Limb (tissue), 2 donors: ENCODE measurements at regions not wholly inside any gene's neighbourhood (a gene's known extent, or its start where the extent isn't known, plus 50 kb on each side); places are given as distances from the start of the nearest gene placed in this dataset.

Experiments used
- DNase-seq, 2 donors: peaks; one replicate each; pipeline ENCODE4 v3.0.0-alpha.2; 2016; ENCODE audit errors: extremely low spot score in 2 of 2

DNA sequence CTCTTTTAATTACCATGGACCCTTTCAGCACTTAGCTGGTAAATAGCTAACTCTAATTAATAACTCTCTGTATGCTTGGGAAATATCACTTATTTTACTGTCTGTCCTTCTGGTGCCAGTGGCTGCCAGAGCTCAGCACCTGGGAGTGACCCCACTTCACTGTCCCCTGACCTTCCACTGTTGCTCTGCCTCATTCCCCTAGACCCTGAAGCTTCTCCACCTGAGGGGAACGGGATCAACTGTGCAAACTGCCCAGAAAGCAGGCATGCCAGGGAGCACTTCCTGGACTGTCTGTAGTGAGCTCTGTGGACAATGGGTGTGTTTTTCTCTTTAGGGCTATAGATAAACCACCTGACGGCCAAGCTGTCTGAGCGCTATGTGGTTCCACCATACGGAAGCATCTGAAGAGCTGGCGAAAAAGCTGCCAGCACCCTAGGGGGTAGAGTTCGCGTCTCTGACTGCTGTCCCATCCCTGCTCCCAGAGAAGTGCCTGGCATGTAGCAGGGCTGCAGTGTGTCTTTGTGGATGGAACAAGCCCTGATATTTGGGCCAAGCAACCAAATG, 106.3 kb upstream of the FOXA2 start:
- no peak for DNase-seq

GRCh38 chr20:22691369-22692118, 107.2 kb upstream of the FOXA2 start:
- peak; percentile 84 to 88 for DNase-seq

DNA sequence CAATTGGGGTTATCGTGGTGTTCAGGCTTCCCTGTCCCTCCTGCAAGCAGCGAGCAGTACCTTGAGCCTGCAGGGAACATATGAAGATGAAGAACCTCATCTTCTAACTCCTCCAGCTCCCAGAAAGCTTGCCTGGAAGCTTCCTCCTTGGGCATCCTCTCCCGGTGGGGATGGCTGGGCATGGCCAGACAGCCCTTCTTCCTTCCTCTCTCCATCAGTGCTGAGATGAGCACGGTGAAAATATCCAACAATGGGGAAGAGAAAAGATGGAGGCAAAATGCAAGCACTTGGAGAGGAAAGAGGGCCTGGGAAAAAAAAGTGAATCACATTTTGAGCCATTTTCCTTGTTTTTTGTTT, 107.7 kb upstream of the FOXA2 start:
- no peak for DNase-seq

DNA sequence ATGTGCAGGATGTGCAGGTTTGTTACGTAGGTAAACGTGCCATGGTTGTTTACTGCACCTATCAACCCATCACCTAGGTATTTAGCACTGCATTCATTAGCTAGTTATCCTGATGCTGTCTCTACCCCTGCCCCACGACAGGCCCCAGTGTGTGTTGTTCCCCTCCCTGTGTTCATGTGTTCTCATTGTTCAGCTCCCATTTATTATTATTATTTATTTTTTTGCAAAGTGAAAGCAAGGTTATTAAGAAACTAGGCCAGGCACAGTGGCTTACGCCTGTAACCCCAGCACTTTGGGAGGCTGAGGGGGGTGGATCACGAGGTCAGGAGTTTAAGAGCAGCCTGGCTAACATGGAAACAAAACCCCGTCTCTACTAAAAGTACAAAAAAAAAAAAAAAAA, 108.2 kb upstream of the FOXA2 start:
- DNase-seq = peak in 1 of 2 donors; percentile 9

DNA sequence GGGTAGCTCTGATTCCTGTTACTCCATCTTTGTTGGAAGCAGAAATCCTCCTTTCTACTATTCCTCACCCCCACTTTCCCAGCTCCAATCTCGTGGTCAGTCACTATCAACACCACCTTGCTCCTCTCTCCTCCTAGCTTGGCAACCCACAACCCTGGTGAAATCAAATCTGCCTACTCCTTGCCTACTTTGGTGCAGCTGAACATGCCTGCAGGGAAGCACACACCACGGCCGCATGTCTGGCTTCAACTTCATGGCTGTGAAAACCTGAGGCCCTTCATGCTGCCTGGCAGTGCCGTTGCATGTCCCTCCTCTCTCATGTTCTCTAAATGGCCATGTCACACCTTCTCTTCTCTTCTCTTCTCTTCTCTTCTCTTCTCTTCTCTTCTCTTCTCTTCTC, 112.4 kb upstream of the FOXA2 start:
- no peak for DNase-seq

DNA sequence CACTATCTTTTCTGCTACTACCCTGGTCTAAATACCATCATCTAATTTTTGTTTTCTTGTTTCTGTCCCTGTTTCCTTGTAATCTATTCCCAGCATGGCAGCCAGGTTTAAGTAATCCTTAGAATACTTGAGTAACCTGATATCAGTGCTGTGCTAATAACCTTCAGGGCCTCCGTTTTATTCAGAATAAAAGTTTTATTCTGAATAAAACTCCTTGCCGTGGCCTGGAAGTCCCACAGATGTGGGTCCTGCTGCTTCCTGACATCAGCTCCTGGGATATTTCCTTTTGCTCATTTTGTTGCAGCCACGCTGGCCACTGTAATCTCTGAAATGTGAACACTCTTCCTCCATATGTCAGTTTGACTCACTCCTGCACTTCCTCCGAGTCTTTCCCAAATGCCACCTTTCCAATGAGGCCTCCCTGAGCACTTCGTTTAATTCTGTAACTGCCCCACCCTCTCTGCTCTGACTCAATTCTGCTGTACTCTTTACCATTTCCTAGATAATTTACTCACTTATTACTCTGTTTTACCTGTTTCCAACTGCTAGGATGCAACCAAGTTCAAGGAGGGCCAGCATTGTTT, 114.0 kb upstream of the FOXA2 start:
- no peak for DNase-seq

DNA sequence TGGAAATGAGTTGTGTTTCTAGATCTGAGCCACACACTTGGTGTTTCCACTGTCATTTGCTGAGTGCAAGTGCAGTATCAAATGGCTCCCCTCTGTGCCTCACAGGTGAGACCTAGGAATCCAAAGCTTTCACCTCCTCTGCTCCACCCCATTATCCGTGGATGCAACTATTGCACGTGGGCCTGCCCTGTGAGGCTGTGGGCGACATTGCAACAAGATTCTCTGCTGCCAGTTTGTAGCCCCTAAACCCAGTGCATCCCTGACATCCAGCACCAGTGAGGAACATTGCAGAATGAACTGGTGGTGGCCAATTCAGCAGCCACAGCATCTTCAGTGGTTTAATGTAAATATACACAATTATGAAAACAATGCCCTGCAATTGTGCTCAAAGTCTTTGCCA, 115.0 kb upstream of the FOXA2 start:
- no peak for DNase-seq

- DNase-seq = no peak
These were observed 116.0 kb upstream of the FOXA2 start for GRCh38 chr20:22700367-22700766.

DNA sequence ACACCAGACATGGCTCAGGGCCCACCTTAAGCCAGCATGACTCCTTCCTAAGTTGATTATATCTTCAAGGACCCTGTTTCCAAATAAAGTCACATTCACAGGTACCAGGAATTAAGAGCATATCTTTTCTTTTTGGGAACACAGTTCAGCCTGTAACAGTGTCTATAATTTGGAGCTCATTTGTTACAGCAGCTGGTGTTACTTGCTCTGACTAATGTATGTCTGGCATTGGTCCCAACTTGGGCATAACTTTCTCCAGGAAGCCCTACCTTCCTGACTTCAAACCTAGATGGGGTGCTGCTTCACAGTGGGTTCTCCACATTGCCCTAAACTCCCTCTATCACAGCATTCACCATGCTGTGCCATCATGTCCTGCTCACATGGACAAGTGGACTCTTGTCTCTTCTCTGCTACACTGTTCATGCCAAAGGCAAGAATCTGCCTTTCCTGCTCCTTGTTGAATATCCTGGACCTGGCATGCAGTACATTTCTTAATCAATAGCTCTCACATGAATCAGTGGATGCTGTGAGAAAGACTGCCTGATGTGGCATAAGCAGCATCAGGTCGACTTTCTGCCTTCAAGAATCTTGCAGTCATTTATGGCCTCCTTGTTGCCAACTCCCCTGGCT, 117.4 kb upstream of the FOXA2 start:
- no peak for DNase-seq

DNA sequence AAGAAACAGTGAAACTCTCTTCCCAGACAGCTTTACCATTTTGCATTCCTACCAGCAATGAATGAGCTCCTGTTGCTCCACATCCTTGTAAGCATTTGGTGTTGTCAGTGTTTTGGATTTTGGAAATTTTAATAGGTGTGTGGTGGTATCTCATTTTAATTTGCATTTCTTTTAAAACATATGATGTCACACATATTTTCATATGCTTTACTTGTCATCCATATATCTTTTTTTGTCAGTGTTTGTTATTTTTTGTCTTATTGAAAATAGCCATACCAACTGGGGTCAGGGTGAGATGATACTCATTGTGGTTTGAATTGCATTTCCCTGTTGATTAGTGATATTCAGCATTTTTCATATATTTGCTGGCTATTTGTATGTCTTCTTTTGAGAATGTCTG, 119.5 kb upstream of the FOXA2 start:
- DNase-seq = no peak

DNA sequence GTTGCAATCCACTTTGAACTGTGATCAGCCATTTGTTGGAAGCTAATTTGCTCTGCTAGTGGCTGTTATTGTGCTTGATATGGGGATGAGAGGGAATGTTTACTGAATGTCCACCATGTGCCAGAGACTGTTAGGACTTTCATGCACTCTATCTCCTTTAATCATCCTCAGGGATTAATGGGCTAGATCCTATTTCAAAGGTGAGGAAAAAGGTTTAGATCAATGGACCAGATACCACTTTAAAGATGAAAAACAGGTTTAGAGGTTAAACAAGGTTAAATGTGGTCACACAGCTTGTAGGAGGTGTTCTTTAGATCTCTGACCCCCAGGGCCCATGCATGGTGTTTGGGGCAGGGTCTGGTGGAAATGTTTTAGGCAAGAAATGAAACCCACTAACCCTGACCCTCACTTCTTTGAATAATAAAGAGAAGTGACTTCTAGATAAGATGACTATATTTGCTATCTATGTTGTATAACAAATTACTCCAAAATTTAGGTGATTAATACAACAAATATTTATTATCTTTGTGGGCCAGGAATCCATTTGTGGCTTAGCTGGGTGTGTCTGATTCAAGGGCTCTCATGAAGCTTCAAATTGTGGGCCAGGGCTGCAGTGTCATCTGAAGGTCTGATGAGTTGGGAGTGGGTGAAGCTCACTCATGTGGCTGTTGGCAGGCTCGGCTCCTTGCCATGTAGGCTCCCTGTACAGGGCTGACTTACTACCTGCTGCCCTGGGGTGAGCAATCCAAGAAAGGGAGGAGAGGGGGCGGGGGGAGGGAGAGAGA, 127.8 kb upstream of the FOXA2 start:
- DNase-seq = no peak

GRCh38 chr20:22716821-22717351, 132.5 kb upstream of the FOXA2 start:
- DNase-seq = peak in 1 of 2 donors; percentile 22

DNA sequence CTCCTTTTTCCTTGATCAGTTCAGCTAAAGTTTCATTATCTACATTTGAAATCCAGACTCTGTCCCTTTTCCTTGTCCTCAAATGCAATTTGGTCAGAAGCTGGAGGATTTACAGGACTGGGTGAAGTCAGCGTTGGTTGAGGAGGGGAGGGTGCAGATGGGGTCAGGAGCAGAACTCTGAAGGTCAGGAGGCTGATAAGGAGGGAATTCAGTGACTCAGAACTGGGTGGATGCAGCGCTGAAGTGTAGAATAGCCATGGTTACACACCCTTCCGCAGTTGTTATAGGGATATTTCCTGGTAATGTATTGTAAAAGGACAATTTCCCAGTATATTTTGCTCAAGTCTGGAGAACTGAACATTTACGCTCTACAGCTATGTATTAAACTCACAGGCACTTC, 133.1 kb upstream of the FOXA2 start:
- no peak for DNase-seq

GRCh38 chr20:22719167-22719591, 134.8 kb upstream of the FOXA2 start:
- DNase-seq = no peak

GRCh38 chr20:22720206-22720605, 135.8 kb upstream of the FOXA2 start:
- no peak for DNase-seq

DNA sequence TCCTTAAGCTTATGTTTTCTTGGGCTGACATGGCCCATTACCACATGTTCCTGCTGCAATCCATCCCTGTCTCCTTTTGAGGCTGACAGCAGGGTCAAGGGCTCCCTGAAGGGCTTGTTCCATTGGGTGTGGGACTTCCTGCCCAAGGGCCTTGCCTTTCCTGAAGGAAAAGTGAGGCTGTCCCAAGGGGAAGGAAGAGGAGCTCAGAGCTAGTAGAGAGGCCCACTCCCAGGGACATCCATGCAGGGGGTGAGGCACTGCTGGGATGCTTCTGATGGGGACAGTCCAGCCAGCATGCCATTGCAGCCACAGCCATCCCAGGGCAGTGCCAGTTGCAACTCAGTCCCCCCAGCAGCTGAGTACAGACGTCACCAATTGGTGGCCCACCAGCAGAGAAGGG, 138.4 kb upstream of the FOXA2 start:
- DNase-seq = no peak

GRCh38 chr20:22723659-22724058, 139.3 kb upstream of the FOXA2 start:
- peak in 1 of 2 donors; percentile 24 for DNase-seq

- no peak for DNase-seq
These were observed 143.9 kb upstream of the FOXA2 start for GRCh38 chr20:22728146-22728745.

GRCh38 chr20:22729180-22729579, 144.8 kb upstream of the FOXA2 start:
- DNase-seq = no peak

GRCh38 chr20:22729616-22730236, 145.4 kb upstream of the FOXA2 start:
- DNase-seq = no peak

- DNase-seq = no peak
These were observed 148.4 kb upstream of the FOXA2 start for GRCh38 chr20:22732751-22733150.
